HepG2 (cell line): ENCODE measurements at regions not wholly inside any gene's neighbourhood (a gene's known extent, or its start where the extent isn't known, plus 50 kb on each side); places are given as distances from the start of the nearest gene placed in this dataset.

Experiments
- CTCF ChIP-seq: sonication (generic); formaldehyde crosslinking; IDR thresholded peaks from 2 replicates; pipeline ENCODE4 v1.5.0; 2020; ENCODE audit warnings: mild to moderate bottlenecking, missing genetic modification reagents, moderate library complexity
- EP300 ChIP-seq, 3 experiments: sonication (generic) in 1 of 3; formaldehyde crosslinking in 1 of 3; IDR thresholded peaks; 2 replicates each; pipeline versions ENCODE4 v1.5.1 to v1.6.1; 2011 to 2020; ENCODE audit warnings: low read depth in 2 of 3, low read length in 2 of 3, borderline replicate concordance in 1 of 3, improper control_type of control experiment in 1 of 3, mild to moderate bottlenecking in 1 of 3, missing genetic modification reagents in 1 of 3, moderate library complexity in 1 of 3
- POLR2AphosphoS5 ChIP-seq: IDR thresholded peaks from 2 replicates; pipeline ENCODE4 v1.6.1; 2012; ENCODE audit warnings: low read depth, low read length
- SMARCE1 ChIP-seq: fragments of 450-650 bp; IDR thresholded peaks from 2 replicates; pipeline ENCODE4 v1.6.1; 2017; ENCODE audit warnings: borderline replicate concordance
- ZBTB43 ChIP-seq: sonication (generic); formaldehyde crosslinking; conservative IDR thresholded peaks from 2 replicates; pipeline ENCODE4 v1.4.0; 2020; ENCODE audit warnings: missing genetic modification reagents
- ZC3H4 ChIP-seq: sonication (generic); formaldehyde crosslinking; IDR thresholded peaks from 2 replicates; pipeline ENCODE4 v1.4.0; 2020; ENCODE audit warnings: missing genetic modification reagents, borderline replicate concordance
- ZNF3 ChIP-seq: IDR thresholded peaks from 2 replicates; pipeline ENCODE4 v1.7.0; 2017; ENCODE audit warnings: inconsistent platforms
- TF ChIP-seq, protein P1 (sequence below): conservative IDR thresholded peaks from 2 replicates; pipeline ENCODE4 v1.6.1; 2018; ENCODE audit warnings: missing genetic modification reagents

- TF ChIP-seq ZC3H4 (CRISPR knock-in tag) = no peak
- TF ChIP-seq POLR2AphosphoS5 = no peak
- no peak for TF ChIP-seq EP300 (IDR thresholded peaks at IDR 0.05; ENCODE audit: low read depth in 2 of 2, low read length in 2 of 2)
- no peak for TF ChIP-seq EP300 (CRISPR knock-in tag; IDR thresholded peaks at IDR 0.05; ENCODE audit: borderline replicate concordance)
- no peak for TF ChIP-seq ZBTB43 (CRISPR knock-in tag)
- no peak for TF ChIP-seq ZNF3
- TF ChIP-seq SMARCE1 = no peak
- no peak for TF ChIP-seq CTCF (CRISPR knock-in tag)
- TF ChIP-seq, protein P1, sequence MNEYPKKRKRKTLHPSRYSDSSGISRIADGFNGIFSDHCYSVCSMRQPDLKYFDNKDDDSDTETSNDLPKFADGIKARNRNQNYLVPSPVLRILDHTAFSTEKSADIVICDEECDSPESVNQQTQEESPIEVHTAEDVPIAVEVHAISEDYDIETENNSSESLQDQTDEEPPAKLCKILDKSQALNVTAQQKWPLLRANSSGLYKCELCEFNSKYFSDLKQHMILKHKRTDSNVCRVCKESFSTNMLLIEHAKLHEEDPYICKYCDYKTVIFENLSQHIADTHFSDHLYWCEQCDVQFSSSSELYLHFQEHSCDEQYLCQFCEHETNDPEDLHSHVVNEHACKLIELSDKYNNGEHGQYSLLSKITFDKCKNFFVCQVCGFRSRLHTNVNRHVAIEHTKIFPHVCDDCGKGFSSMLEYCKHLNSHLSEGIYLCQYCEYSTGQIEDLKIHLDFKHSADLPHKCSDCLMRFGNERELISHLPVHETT = no peak
Measured at GRCh38 chr10:30238836-30239235, 110.2 kb downstream of the MTPAP start.
